OCI-LY7 (cell line): ENCODE measurements at regions not wholly inside any gene's neighbourhood (a gene's known extent, or its start where the extent isn't known, plus 50 kb on each side); places are given as distances from the start of the nearest gene placed in this dataset.

Source experiments
- BruUV-seq: library from RNA; stranded (reverse); fragments of 400-500 nt; replicated peaks from 2 replicates; lab custom pipeline; 2021; lab: Mats Ljungman, UMichigan
- CTCF ChIA-PET: fragments of 300-600 bp; sonication (Branson Sonifier 250); formaldehyde crosslinking; loops from one replicate; lab custom pipeline; 2022; ENCODE audit warnings: antibody characterized with exemption; ENCODE audit not compliant: unreplicated experiment; lab: Charles Lee
- POLR2A ChIA-PET: fragments of 300-600 bp; sonication (Branson Sonifier 250); formaldehyde crosslinking; loops from one replicate; lab custom pipeline; 2022; ENCODE audit warnings: antibody characterized with exemption; lab: Charles Lee
- DNase-seq: peaks from one replicate; pipeline ENCODE4 v3.0.0-alpha.2; 2015; ENCODE audit warnings: low spot score
- H2AFZ ChIP-seq: fragments of 200-600 bp; sonication (generic), shearing (Covaris generic); 2 replicates; pipeline ENCODE4 v1.6.1; 2014; ENCODE audit warnings: mild to moderate bottlenecking, antibody characterized with exemption, low read length, moderate library complexity
- H3K27ac ChIP-seq: fragments of 200-600 bp; sonication (generic); 2 replicates; pipeline ENCODE4 v1.5.1; 2014; ENCODE audit warnings: mixed run types, low read depth, mild to moderate bottlenecking, moderate library complexity, low read length, inconsistent platforms; ENCODE audit not compliant: poor library complexity, severe bottlenecking
- H3K36me3 ChIP-seq: fragments of 200-600 bp; sonication (generic); 2 replicates; pipeline ENCODE4 v1.6.1; 2014; ENCODE audit warnings: mild to moderate bottlenecking, antibody characterized with exemption, low read length, moderate library complexity, mixed read lengths; ENCODE audit not compliant: insufficient read depth
- H3K4me1 ChIP-seq: fragments of 200-600 bp; sonication (generic); 2 replicates; pipeline ENCODE4 v1.5.1; 2014; ENCODE audit warnings: mild to moderate bottlenecking, low read length; ENCODE audit not compliant: insufficient read depth, poor library complexity, severe bottlenecking
- H3K4me2 ChIP-seq: fragments of 200-600 bp; sonication (generic); 2 replicates; pipeline ENCODE4 v1.6.1; 2014; ENCODE audit warnings: mild to moderate bottlenecking, low read length
- H3K4me3 ChIP-seq: fragments of 200-600 bp; sonication (generic); 2 replicates; pipeline ENCODE4 v1.5.1; 2014; ENCODE audit warnings: mild to moderate bottlenecking, low read depth, low read length; ENCODE audit not compliant: poor library complexity, severe bottlenecking
- H3K79me2 ChIP-seq: fragments of 200-600 bp; sonication (generic); 2 replicates; pipeline ENCODE4 v1.6.1; 2016; ENCODE audit warnings: low read depth, mild to moderate bottlenecking, low read length, moderate library complexity, mixed read lengths; ENCODE audit not compliant: insufficient read depth
- H3K9me2 ChIP-seq: fragments of 200-600 bp; sonication (generic); 2 replicates; pipeline ENCODE4 v1.6.1; 2016; ENCODE audit warnings: mild to moderate bottlenecking, low read length, mixed read lengths; ENCODE audit not compliant: insufficient read depth
- H3K9me3 ChIP-seq: fragments of 200-600 bp; sonication (generic); 2 replicates; pipeline ENCODE4 v1.6.1; 2014; ENCODE audit warnings: mild to moderate bottlenecking, mixed run types, low read length, mixed read lengths
- H4K20me1 ChIP-seq: fragments of 200-600 bp; sonication (generic); 2 replicates; pipeline ENCODE4 v1.6.1; 2014; ENCODE audit warnings: mild to moderate bottlenecking, antibody characterized with exemption, low read length, moderate library complexity, mixed read lengths; ENCODE audit not compliant: insufficient read depth
- CTCF ChIP-seq: fragments of 200-600 bp; sonication (generic); conservative IDR thresholded peaks from 2 replicates; pipeline ENCODE4 v1.5.1; 2014; ENCODE audit warnings: mild to moderate bottlenecking, antibody characterized with exemption, low read length, moderate library complexity, mixed read lengths
- EZH2phosphoT487 ChIP-seq: fragments of 200-600 bp; sonication (generic); IDR thresholded peaks from 2 replicates; pipeline ENCODE4 v1.6.1; 2018; ENCODE audit warnings: low read depth, borderline replicate concordance, mild to moderate bottlenecking, mixed run types, antibody characterized with exemption, low read length, moderate library complexity, mixed read lengths
- intact Hi-C: fragments of 100-400 bp; cut with micrococcal nuclease; formaldehyde crosslinking; loops from one replicate; pipeline ENCODE4 v1.10.0; 2022; ENCODE audit not compliant: unreplicated experiment

- Histone ChIP-seq H4K20me1 (no peaks in the 10 kb centered on the region), H3K79me2 (no peaks in the 10 kb centered on the region), H3K36me3 (no peaks in the 10 kb centered on the region), H3K27ac (no peak overlapping the region), H2AFZ (no peak overlapping the region), H3K9me3 (no peaks in the 10 kb centered on the region), H3K4me2 (no peak overlapping the region), H3K4me3 (no peak overlapping the region), H3K4me1 (no peaks in the 10 kb centered on the region), H3K9me2 (no peaks in the 10 kb centered on the region)
- no TSS peak for BruUV-seq
- TF ChIP-seq CTCF: no peak
- TF ChIP-seq EZH2phosphoT487: no peak
- intact Hi-C loops: no loop called here
- no peak for DNase-seq
- POLR2A ChIA-PET: interaction anchor here (0.7 kb wide), 1 partner anchor 1202 kb away, joined by 3 read pairs; no protein-coding TSS in a partner anchor
- CTCF ChIA-PET: no interaction called here
These were observed 375.9 kb upstream of the TLE4 start for GRCh38 chr9:79195879-79196278.

GRCh38 chr9:79196606-79197005 lies 375.2 kb upstream of the TLE4 start:
- no peaks in the 10 kb centered on the region for H4K20me1 ChIP-seq
- no peak overlapping the region for H2AFZ ChIP-seq
- H3K4me3 ChIP-seq: no peak overlapping the region
- ChIA-PET POLR2A (interaction anchor here (0.8 kb wide), 1 partner anchor 816 kb away, joined by 4 read pairs; no protein-coding TSS in a partner anchor), CTCF (no interaction called here)
- no TSS peak for BruUV-seq
- no peak overlapping the region for H3K27ac ChIP-seq
- TF ChIP-seq CTCF (no peak), EZH2phosphoT487 (no peak)
- H3K36me3 ChIP-seq: no peaks in the 10 kb centered on the region
- H3K9me2 ChIP-seq: no peaks in the 10 kb centered on the region
- H3K79me2 ChIP-seq: no peaks in the 10 kb centered on the region
- H3K9me3 ChIP-seq: no peaks in the 10 kb centered on the region
- no peaks in the 10 kb centered on the region for H3K4me1 ChIP-seq
- no peak for DNase-seq
- intact Hi-C loops: no loop called here
- H3K4me2 ChIP-seq: no peak overlapping the region

- Histone ChIP-seq H3K9me3 (no peaks in the 10 kb centered on the region), H3K79me2 (no peaks in the 10 kb centered on the region), H2AFZ (no peak overlapping the region), H3K27ac (no peak overlapping the region), H3K4me2 (no peak overlapping the region), H3K4me1 (no peaks in the 10 kb centered on the region), H3K36me3 (no peaks in the 10 kb centered on the region), H3K9me2 (no peaks in the 10 kb centered on the region), H3K4me3 (no peak overlapping the region), H4K20me1 (no peaks in the 10 kb centered on the region)
- intact Hi-C loops: no loop called here
- DNase-seq: no peak
- ChIA-PET POLR2A (interaction anchor here (0.7 kb wide), 1 partner anchor 14 kb away, joined by 3 read pairs; no protein-coding TSS in a partner anchor), CTCF (no interaction called here)
- no TSS peak for BruUV-seq
- TF ChIP-seq EZH2phosphoT487 (no peak), CTCF (no peak)
These were observed 371.4 kb upstream of the TLE4 start for GRCh38 chr9:79200336-79200735.
